ENCODE measurements at regions not wholly inside any gene's neighbourhood (a gene's known extent, or its start where the extent isn't known, plus 50 kb on each side); places are given as distances from the start of the nearest gene placed in this dataset.
"Not testable (repeated sequence)": the region's sequence is repeated elsewhere in the genome, so short reads cannot be mapped to it uniquely, and the experiment has no call there.

DNA sequence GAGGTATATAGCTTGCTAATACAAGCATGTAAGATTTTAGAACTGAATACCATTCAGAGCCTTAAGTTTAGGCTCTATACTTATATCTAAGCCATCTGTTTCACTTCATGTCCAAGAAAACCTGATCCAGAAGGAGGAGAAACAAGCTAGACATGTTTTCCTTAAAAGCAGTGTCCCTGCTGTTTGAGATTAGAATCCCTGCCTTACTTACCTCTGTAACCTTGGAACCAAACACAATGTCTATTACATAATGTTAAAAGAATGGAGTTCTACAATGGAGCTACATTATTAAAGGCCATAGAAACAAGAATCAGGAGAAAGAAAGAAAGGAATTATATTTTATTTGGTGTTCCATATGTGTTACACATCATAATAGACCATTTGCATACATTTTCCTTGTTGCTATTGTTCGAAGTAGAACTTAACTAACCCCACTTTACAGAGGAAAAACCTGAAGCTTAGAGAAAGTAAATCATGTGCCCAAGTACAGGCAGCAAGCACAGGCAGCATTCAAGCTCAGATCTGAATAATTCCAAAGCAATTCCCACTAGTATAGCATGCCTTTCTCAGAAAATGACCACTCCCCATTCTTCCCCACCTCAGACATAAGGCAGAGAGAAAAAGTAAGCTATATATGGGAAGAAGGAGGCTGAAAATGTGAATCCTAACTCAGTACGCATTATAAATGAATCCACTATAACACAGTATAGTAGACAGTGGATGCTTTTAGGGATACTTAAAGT lies 380.1 kb upstream of the SPAG17 start:
- no peak for DNase-seq (ENCODE audit: low read depth)

DNA sequence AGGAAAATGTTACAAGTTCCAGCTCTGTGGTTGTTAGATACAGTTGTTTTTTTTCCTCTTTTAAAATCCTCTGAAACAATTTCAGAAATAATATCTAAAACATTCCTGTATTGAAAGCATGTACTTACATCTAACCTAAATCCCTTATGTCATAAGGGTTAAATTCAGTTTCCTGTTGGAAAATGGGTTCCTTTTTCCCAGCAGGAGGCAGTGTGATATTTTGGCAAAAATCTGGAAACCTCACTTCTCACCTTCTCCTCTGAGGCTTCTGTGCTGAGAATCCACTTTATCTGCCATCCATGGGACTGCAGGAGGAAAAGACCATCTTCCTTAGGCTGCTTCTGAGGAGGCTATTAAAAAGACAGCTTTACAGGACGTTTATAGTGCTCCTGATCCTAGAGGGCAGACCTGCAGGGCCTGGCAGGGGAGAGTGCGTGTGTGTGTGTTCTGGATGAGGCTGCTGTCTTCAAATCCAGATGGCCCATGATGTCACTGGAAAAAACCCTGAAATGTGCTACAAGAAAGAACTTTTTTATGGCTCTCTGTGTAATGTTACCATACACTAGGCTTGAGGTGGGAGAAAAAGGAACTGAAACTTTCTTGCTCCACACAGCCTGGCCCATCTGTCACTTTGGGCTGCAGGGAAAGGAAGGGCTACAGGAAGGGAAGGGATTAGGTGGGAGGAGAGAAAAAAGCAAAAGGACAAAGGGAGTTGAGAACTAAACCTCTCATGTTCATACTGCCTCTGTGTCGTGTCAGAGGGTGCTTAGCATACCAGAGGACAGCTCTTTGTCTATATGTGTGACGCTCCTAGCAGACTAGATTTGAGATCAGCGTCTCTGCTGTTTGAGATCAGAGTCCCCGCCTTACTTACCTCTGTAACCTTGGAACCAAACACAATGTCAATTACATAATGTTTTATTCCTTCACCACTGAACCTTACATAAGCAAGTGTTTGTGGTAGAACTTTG lies 379.2 kb upstream of the SPAG17 start:
- DNase-seq (ENCODE audit: low read depth), result no peak

DNA sequence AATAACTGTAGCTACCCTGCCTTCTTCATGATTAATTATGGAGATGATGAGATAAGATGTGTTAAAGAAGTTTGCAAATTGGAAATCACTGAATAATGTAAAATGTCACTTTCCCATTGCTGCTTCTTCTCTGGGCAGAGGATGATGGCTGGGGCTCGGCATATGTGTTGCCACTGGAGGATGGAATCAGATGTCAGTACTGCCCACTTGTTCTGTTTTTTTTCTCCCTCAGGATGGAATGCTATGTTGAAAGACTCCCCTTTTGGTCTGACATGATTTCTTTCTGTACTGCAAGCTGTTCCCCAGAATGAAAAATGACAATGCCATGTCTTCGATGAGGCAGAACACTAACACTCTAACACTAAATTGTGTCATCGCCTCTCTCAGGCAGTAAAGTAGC lies 373.9 kb upstream of the SPAG17 start:
- no peak for DNase-seq (ENCODE audit: low read depth)

DNA sequence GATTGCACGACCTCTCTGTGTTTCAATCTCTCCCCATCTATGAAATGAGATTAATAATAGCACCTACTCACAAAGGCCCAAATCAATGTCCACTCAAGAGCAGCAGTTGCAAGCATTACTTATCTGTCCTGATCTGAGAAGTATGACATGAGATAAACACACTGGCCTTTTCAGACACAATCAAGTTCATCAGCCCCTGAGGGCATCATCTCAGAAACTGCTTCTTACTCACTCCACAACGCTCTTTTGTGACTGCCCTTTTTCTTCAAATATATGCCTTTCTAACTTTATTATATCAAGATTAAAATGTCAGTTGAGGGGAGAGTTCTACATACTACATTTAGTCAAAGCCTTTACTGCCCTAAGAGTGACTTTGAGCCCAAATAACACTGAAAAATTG lies 371.9 kb upstream of the SPAG17 start:
- no peak for DNase-seq (ENCODE audit: low read depth)

DNA sequence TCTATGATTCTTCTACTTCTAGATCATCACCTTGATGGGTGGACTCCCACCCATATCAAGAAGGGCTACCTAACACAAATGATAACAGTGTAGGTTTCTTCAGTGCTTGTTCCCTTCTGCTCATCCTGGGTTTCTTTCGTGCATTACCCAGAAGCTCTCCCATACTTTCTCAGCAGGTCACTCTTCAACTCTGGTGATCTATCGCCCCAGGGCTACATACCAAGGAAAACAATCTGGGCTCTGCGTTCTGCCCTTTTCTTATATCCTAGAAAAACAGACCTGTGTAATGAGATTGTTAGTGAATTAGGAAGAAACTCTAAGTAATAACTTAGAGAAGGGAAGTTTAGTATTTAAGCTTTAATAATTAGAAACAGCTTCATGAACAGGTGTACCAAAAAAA lies 370.6 kb upstream of the SPAG17 start:
- DNase-seq (ENCODE audit: low read depth), result no peak

DNA sequence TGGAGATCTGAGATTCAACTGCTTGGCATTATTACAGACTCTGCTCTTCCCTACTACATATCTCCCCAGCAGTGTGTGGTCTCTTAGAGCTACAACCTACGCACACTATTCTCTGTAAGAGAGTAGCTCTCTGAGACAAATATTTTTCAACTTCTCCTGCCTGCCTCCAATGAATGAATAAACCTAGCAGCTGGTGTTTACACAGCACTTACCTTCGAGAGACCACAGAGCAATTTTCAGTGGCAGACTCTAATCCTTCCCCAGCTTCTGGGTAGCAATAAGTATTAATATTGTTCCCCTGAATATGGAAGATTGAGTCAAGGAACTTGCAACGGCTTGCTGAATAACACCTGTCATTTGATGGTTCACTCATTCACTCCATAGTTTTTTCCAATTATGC lies 350.9 kb upstream of the SPAG17 start:
- no peak for DNase-seq (ENCODE audit: low read depth)

DNA sequence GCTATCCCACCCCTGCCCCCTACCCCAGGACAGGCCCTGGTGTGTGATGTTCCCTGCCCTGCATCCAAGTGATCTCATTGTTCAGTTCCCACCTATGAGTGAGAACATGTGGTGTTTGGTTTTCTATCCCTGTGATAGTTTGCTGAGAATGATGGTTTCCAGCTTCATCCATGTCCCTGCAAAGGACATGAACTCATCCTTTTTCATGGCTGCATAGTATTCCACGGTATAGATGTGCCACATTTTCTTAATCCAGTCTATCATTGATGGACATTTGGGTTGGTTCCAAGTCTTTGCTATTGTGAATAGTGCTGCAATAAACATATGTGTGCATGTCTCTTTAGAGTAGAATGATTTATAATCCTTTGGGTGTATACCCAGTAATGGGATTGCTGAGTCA lies 326.9 kb upstream of the SPAG17 start:
- not testable (repeated sequence) for DNase-seq (ENCODE audit: low read depth)

DNA sequence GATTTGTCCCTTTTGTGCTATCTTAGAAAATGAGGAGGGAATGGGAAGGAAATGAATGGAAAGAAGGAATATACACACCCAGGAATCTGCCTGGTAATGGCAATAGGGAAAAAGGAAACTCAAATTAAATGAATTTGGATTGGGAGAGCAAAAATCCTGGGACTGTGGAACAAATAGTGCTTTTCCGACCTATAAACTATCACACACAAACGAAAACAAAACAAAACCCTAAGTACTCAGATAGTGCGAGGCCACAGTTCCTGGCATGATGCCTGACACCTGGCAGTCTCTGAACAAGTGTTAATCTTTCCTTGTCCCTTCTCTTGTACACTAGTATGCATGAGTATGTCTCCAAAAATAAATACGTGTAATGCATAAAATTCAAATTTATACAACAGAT lies 319.8 kb upstream of the SPAG17 start:
- no peak for DNase-seq (ENCODE audit: low read depth)

DNA sequence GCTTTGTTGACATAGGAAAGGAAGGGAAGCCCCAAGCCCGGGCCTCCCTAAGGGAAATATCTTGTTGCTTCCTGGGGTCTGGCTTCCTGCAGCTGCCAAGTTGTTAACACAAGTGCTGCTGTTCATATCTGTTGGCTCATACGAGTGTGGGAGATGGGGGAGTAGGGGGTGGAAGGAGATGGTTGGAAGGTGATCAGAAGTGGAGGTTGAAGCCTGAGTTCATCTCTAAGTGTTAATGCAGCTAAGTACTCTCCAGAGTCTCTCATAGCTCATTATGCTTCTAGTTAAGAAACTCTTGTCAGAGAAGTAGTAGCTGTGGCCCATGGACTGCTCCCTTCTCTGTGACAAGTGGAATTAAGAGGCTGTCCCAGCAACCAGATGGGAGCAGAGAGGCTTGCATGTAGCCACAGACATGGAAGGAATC lies 319.2 kb upstream of the SPAG17 start:
- no peak for DNase-seq (ENCODE audit: low read depth)

DNA sequence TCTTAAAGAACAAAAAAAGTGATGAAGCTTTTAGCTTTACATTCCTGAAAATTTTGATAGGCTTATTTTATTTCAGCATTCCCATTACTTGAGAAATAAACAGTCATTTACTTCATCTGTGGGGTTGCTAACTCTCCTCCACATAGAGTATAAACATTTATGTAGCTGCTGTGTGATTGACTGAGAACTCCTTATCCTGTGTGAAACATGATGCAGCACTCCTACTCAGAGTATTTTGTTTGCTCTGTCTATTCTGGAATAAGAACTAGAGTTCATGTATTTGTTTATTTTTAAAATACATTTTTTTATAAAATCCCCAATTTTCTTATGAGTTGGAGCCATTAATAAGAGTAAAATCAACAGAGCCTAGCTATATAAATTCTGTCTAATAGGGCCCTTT lies 318.7 kb upstream of the SPAG17 start:
- no peak for DNase-seq (ENCODE audit: low read depth)

DNA sequence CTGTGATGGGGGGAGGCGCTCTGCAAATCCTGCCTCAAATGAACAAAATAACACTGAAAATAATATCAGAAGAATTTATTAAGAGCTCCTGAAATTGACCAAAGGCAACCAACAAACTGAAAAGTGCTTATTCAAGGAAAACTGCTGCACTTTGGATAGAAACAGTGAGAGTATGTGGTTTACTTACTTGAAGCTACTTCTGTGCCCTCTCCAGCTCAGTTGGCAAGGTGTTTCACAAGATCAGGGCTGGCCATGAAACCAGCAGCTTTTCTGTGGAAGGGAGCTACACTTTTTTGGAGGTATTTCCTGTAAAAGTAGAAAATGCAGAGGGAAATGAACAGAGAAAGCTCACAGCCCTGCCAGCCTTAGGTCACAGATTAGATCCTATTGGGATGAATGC lies 310.0 kb upstream of the SPAG17 start:
- DNase-seq (ENCODE audit: low read depth), result no peak

DNA sequence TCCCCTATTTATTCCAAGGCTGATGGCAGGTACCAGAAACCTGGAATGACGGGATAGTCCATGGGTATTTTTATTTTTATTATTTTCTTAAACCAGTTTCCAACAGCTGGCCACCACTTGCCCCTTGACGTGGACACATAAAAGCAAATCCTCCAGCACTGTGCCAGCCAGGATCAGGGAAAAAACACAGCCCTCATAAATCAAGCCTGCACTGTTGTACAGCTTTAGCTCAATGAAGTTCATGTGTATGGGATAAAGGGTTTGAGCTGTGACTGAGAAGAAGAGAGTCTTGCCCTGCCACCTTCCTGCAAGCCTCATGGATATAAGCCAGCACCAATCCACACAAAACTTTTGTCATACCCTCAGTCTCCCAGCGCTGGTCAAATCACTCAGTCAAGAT lies 303.8 kb upstream of the SPAG17 start:
- no peak for DNase-seq (ENCODE audit: low read depth)

DNA sequence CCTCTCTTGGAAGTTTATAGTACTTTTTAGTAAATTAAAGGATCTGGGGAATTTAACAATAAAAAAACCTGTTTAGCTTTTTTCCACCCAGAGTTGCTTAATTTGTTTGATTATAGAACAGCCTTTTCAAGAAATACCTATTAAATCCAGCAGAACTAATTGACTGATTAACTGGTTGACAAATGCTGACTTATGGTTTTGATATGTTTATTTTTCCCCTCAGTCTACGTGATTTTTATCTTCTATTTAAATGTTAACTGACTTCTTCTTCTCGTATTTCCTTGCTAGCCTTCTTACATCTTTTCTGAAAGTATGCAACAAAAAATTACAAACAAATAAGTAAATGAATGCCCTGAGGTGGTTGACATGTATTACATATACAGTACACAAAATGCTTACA lies 302.9 kb upstream of the SPAG17 start:
- DNase-seq (ENCODE audit: low read depth), result no peak

DNA sequence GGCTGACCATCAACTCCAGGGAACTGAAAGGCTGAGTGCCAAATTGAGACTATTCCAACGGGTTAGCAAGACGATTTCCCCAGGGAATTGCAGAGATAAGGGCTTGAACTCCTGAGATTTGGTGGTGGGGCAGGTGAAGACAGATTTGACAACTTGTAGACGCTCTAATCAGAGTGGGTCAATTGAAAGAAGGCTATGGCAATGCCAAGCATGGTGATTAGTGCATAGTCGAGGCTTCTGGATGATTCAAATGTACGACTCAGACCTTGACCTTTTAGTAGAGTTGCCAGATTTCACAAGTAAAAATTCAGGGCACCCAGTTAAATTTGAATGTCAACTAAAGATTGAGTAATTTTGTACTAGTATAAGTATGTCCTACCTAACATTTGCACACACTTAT lies 302.1 kb upstream of the SPAG17 start:
- DNase-seq (ENCODE audit: low read depth), result no peak

DNA sequence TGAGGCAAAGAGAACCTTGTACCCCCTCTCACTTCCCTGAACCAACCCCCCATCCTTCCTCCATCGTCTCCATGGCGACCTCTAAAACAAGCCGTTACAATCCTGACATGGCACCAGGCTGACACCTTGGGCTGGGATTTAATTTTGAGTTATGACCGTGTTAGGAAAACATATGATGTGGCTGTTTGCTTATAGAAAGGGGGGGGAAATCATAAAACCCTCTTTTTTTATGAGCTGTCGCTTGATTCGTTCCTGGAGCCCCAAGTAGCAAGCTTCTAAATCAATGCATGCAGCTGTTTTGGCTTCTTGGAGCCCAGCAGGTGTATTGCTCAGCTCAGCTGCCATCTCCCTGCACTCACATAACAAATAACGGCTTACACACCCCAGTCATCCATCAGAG lies 301.2 kb upstream of the SPAG17 start:
- no peak for DNase-seq (ENCODE audit: low read depth)

DNA sequence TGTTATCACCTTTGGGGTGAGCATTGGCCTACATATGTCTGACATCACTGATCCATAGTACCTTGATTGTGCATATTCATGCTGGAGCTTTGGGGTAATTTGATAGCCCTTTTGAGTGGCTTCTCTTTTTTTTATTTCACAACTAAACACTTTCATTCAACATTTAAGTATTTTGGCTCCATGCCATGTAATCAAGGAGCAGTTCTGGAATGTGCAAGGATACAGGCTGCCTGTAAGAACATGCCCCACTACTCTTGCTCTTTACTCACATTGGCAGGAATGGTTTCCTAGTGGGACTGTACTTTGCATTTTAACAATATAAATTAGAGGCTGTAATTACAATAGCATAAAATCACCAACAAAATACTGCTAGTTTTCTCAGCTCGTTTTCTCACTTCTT lies 300.7 kb upstream of the SPAG17 start:
- no peak for DNase-seq (ENCODE audit: low read depth)

DNA sequence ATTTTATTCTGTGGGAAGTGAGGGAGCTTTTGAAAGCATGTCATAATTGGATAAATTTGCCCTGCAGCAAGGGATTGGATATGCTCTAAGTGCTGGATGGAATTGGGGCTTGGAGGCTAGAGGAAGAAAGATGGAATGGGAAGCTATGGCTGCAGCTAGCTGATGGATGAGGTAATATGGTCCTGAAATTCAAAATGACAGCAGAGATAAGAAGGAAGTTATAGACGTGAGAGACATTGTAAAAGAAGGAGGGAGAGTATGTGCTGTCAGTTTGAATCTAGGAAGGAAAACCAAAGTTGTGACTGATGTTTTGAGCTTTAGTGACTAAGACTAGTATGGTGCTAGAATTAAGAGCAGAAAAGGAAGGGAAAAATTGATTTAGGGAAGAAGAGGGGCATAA lies 299.9 kb upstream of the SPAG17 start:
- no peak for DNase-seq (ENCODE audit: low read depth)

DNA sequence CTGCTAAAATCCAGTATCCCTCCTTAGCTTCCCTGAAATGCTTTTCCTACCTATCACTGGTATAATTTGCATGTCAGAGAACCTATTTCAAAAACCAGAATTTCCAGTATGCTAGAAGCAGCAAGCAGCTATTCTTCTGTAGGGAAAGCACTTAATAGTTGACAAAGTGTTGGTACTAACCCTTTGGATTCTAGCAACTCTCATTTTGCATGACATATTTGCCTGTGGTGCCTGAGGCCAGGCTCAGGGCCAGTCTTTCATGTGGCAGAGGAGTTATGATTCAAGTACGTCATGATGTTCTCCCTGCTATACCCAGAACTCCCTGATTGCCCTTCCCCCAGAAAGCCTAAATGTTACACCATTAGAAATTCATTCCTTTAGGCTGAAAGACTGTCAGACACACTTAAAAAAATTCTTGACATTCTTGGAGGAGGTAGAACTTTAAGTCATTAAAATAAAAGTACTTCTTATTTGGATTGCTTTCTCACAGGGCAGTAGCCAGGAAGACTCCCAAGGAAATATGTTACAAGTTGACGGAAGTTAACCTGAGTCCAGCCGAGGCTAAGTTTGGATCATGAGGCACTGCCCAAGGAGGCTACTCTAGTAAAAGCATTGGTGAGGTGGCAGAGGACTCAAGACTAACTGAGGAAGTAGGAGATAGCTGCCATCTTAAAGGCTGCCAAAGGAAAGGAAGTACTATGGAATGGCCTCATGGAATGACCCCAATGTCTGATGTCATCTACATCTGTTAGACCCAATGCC lies 298.4 kb upstream of the SPAG17 start:
- no peak for DNase-seq (ENCODE audit: low read depth)

DNA sequence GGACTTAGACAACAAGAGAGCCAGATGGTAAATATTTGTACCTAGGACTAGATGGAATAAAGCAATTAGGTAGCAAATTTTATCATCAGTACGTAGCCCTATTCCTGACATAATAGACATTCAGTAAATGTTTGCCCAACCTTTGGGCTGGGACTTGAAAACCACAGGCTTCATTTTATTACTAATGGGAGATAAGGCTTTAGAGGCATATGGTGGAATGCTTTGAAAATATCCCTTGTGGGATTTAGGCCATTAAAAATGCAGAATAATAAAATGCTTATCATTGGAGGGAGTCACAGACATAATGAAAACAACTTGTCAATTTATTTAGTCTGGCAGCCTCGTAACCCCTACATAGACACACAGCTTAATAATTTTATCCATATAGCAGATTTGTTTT lies 296.1 kb upstream of the SPAG17 start:
- DNase-seq (ENCODE audit: low read depth), result no peak

DNA sequence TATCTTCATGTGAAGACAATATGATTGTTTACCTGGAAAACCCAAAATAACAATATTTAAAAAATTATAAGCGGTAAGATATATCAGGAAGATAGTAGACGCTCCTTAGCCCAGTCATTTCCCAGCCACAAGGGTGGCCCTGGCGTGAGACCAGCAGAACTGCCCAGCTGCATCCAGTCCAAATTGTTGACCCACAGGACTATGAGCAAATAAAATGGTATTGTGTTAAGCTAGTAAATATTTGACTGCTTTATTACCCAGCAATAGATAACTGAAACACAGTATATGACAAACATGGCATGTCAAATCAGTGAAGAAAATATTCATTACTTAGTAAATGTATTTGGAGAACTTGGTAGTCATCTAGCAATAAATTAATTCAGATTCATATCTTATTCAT lies 294.3 kb upstream of the SPAG17 start:
- no peak for DNase-seq (ENCODE audit: low read depth)

DNA sequence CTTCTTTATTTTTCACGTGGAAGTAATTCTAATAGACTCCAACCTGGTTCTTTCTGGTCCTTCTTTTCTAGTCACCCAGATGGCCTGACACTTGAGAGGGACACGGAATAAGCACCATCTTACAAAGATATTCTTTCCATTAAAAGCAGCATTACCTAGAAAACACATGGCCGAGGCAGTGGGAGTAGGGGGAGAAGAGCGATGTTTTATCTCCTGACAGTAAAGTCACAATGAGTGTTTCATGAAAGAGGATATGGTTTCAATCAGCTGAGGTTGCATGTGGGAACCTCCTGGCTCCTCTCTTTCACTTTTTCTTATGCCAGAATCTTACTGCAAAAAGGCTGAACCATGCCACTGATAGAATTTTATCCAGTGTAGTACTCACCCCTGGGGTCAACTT lies 288.8 kb upstream of the SPAG17 start:
- DNase-seq (ENCODE audit: low read depth), result no peak

DNA sequence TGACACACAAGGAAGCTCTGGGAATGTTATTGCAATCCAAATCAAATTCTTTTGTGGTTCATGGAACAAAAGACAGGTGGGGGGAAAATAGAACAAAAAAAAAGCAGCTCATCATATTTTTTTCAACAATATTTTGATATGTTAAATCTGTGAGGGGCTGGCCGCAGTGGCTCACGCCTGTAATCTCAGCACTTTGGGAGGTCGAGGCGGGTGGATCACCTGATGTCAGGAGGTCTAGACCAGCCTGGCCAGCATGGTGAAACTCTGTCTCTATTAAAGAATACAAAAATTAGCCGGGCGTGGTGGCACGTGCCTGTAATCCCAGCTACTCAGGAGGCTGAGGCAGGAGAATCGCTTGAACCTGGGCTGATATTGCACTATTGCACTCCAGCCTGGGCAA lies 279.4 kb upstream of the SPAG17 start:
- not testable (repeated sequence) for DNase-seq (ENCODE audit: low read depth)

DNA sequence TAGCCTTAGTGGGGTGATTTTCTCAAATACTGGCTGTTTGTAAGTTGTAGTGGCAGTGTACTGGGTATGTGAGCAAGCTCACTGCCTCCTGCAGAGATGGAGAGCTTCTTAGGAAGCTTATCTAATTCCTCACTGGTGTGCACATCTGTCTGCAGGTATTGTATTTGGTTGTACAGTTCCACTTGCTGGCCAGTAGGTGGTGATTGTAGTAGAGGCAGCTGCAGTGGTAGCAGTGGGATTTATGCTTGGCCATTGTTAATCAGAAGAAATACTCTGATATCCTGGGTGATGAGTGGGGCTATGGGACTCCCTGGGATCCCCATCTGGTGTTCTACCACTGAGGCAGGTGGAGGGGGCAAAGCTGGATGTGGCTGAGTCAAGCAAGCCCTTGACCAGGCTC lies 276.1 kb upstream of the SPAG17 start:
- DNase-seq (ENCODE audit: low read depth), result no peak
